Smooth muscle cell (in vitro differentiated cells): ENCODE measurements at regions not wholly inside any gene's neighbourhood (a gene's known extent, or its start where the extent isn't known, plus 50 kb on each side); places are given as distances from the start of the nearest gene placed in this dataset.

ENCODE experiments used
- DNase-seq: peaks from one replicate; lab custom pipeline; 2025; ENCODE audit not compliant: unreplicated experiment; lab: John Stamatoyannopoulos, UW
- H2AFZ ChIP-seq: fragments of 200-600 bp; sonication (generic); 2 replicates; pipeline ENCODE4 v1.6.0; 2016; ENCODE audit warnings: antibody characterized with exemption, low read depth, mild to moderate bottlenecking
- H3F3A ChIP-seq: fragments of 200-600 bp; sonication (generic); 2 replicates; pipeline ENCODE4 v1.6.0; 2017; ENCODE audit warnings: antibody characterized with exemption, low read depth
- H3K27ac ChIP-seq: fragments of 200-600 bp; sonication (generic); 2 replicates; pipeline ENCODE4 v1.5.1; 2016; ENCODE audit warnings: low read depth, mild to moderate bottlenecking
- H3K27me3 ChIP-seq: fragments of 200-600 bp; sonication (generic); 2 replicates; pipeline ENCODE4 v1.6.1; 2016; ENCODE audit warnings: low read depth, mild to moderate bottlenecking
- H3K36me3 ChIP-seq: fragments of 200-600 bp; sonication (generic); 2 replicates; pipeline ENCODE4 v1.5.1; 2016; ENCODE audit warnings: low read depth
- H3K4me1 ChIP-seq: fragments of 200-600 bp; sonication (generic); 2 replicates; pipeline ENCODE4 v1.5.1; 2016; ENCODE audit warnings: low read depth
- H3K4me2 ChIP-seq: fragments of 200-600 bp; sonication (generic); 2 replicates; pipeline ENCODE4 v1.6.0; 2016; ENCODE audit warnings: mild to moderate bottlenecking
- H3K4me3 ChIP-seq: fragments of 200-600 bp; sonication (generic); 2 replicates; pipeline ENCODE4 v1.5.1; 2016; ENCODE audit warnings: mild to moderate bottlenecking
- H3K79me2 ChIP-seq: fragments of 200-600 bp; sonication (generic); 2 replicates; pipeline ENCODE4 v1.6.0; 2016; ENCODE audit warnings: low read depth, mild to moderate bottlenecking
- H3K9ac ChIP-seq: fragments of 200-600 bp; sonication (generic); 2 replicates; pipeline ENCODE4 v1.6.0; 2016; ENCODE audit warnings: low read depth
- H3K9me3 ChIP-seq: fragments of 200-600 bp; sonication (generic); replicated peaks from 2 replicates; pipeline ENCODE4 v1.5.1; 2016; ENCODE audit warnings: low read depth
- H4K20me1 ChIP-seq: fragments of 200-600 bp; sonication (generic); 2 replicates; pipeline ENCODE4 v1.6.0; 2016; ENCODE audit warnings: low read depth
- CTCF ChIP-seq: fragments of 200-600 bp; sonication (generic); IDR thresholded peaks from 2 replicates; pipeline ENCODE4 v1.5.1; 2017; ENCODE audit warnings: borderline replicate concordance, mild to moderate bottlenecking, antibody characterized with exemption; ENCODE audit not compliant: insufficient read depth, poor library complexity, severe bottlenecking
- WGBS: methylation state at CpG from one replicate; pipeline ENCODE4 v1.1.7; 2016; ENCODE audit warnings: low lambda C conversion rate; 5-methylcytosine and 5-hydroxymethylcytosine counted together

DNA sequence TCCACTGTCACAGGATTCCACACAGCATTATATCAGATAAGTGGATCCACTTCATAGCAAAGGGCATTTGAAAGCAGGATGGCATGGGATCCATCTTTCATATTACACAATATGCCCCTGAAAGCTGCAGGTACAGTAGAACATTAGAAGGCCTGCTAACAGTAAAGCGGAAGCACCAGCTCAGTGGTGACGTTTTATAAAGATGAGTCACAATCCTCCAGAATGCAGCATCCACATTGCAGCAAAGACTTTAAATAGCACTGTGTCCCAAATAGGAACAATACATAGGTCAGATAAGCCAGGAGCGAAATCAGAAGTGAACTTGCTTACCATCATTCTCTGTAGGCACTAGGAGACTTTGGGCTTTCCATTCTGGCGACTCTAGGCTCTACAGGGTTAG, 609.5 kb upstream of the FAT1 start:
- DNase-seq = no peak
- H3K4me2 ChIP-seq = no peak overlapping the region
- H3K27ac ChIP-seq = no peak overlapping the region
- no peaks in the 10 kb centered on the region for H4K20me1 ChIP-seq
- H3K4me1 ChIP-seq = no peaks in the 10 kb centered on the region
- no peaks in the 10 kb centered on the region for H3F3A ChIP-seq
- H3K36me3 ChIP-seq = no peaks in the 10 kb centered on the region
- no peaks in the 10 kb centered on the region for H3K9me3 ChIP-seq
- 73% methylated on average over 4 of the region's 4 CpGs for WGBS
- no peak overlapping the region for H3K4me3 ChIP-seq
- no peaks in the 10 kb centered on the region for H3K79me2 ChIP-seq
- no peak for TF ChIP-seq CTCF
- H3K9ac ChIP-seq = no peak overlapping the region
- no peak overlapping the region for H2AFZ ChIP-seq
- no peaks in the 10 kb centered on the region for H3K27me3 ChIP-seq

GRCh38 chr4:187335339-187335738, 611.7 kb upstream of the FAT1 start:
- no peak overlapping the region for H3K9ac ChIP-seq
- DNase-seq = no peak
- H3K4me2 ChIP-seq = no peak overlapping the region
- no peak overlapping the region for H2AFZ ChIP-seq
- H3K9me3 ChIP-seq = no peaks in the 10 kb centered on the region
- no peak overlapping the region for H3K4me3 ChIP-seq
- H3K27ac ChIP-seq = no peak overlapping the region
- H3K79me2 ChIP-seq = no peaks in the 10 kb centered on the region
- TF ChIP-seq CTCF = no peak
- no peaks in the 10 kb centered on the region for H3F3A ChIP-seq
- H3K36me3 ChIP-seq = no peaks in the 10 kb centered on the region
- 98% methylated on average over 13 of the region's 13 CpGs for WGBS
- H3K27me3 ChIP-seq = no peaks in the 10 kb centered on the region
- no peaks in the 10 kb centered on the region for H3K4me1 ChIP-seq
- no peaks in the 10 kb centered on the region for H4K20me1 ChIP-seq

DNA sequence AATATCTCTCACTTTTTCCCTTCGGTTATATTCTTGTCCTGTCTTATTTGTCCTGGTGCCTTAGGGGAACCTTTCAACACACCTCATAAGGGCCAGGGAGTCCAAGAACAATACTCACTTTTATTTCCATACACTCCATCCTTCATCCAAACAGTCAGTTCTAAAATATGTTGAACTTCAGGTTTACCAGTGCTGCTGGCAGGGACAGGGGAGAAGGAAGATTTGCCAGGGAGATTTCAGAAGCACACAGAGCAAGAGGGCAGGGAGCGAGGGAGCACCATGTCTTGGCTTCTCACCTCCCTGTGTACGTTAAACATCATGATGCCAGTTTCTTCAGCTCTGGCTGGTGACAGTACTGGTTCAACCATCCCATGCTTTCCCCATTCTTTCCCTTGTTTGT, 631.1 kb upstream of the FAT1 start:
- Histone ChIP-seq H3K27me3 (no peaks in the 10 kb centered on the region), H3K36me3 (no peaks in the 10 kb centered on the region), H3K79me2 (no peaks in the 10 kb centered on the region), H3K9ac (no peak overlapping the region), H3K27ac (peak overlapping the region; percentile 8), H3K4me3 (no peak overlapping the region), H3K4me1 (no peaks in the 10 kb centered on the region), H4K20me1 (no peaks in the 10 kb centered on the region), H3F3A (no peaks in the 10 kb centered on the region), H3K9me3 (no peaks in the 10 kb centered on the region), H3K4me2 (no peak overlapping the region), H2AFZ (no peak overlapping the region)
- no peak for DNase-seq
- no peak for TF ChIP-seq CTCF
- WGBS = 70% methylated on average over 3 of the region's 3 CpGs

- Histone ChIP-seq H2AFZ (no peak overlapping the region), H3K27me3 (no peaks in the 10 kb centered on the region), H3K9ac (no peak overlapping the region), H3K4me3 (no peak overlapping the region), H3K4me1 (no peaks in the 10 kb centered on the region), H4K20me1 (no peaks in the 10 kb centered on the region), H3K9me3 (no peaks in the 10 kb centered on the region), H3K4me2 (no peak overlapping the region), H3K27ac (no peak overlapping the region), H3K36me3 (no peaks in the 10 kb centered on the region), H3K79me2 (no peaks in the 10 kb centered on the region), H3F3A (no peaks in the 10 kb centered on the region)
- TF ChIP-seq CTCF = no peak
- WGBS = 94% methylated on average over 1 of the region's 1 CpG
- no peak for DNase-seq
These were observed 633.5 kb upstream of the FAT1 start for GRCh38 chr4:187357045-187357643.
